Loucy (cell line): ENCODE measurements at regions not wholly inside any gene's neighbourhood (a gene's known extent, or its start where the extent isn't known, plus 50 kb on each side); places are given as distances from the start of the nearest gene placed in this dataset.

Experiments
- EZH2phosphoT487 ChIP-seq: fragments of 200-600 bp; IDR thresholded peaks from 2 replicates; pipeline ENCODE4 v1.6.1; 2018; ENCODE audit warnings: antibody characterized with exemption, mild to moderate bottlenecking, moderate library complexity, borderline replicate concordance
- TF ChIP-seq, protein P1 (sequence below): fragments of 200-600 bp; sonication (generic); conservative IDR thresholded peaks from 2 replicates; pipeline ENCODE4 v1.5.1; 2014; ENCODE audit warnings: mild to moderate bottlenecking, antibody characterized with exemption, low read length

- TF ChIP-seq, protein P1, sequence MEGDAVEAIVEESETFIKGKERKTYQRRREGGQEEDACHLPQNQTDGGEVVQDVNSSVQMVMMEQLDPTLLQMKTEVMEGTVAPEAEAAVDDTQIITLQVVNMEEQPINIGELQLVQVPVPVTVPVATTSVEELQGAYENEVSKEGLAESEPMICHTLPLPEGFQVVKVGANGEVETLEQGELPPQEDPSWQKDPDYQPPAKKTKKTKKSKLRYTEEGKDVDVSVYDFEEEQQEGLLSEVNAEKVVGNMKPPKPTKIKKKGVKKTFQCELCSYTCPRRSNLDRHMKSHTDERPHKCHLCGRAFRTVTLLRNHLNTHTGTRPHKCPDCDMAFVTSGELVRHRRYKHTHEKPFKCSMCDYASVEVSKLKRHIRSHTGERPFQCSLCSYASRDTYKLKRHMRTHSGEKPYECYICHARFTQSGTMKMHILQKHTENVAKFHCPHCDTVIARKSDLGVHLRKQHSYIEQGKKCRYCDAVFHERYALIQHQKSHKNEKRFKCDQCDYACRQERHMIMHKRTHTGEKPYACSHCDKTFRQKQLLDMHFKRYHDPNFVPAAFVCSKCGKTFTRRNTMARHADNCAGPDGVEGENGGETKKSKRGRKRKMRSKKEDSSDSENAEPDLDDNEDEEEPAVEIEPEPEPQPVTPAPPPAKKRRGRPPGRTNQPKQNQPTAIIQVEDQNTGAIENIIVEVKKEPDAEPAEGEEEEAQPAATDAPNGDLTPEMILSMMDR = no peak
- no peak for TF ChIP-seq EZH2phosphoT487
These were observed 401.7 kb upstream of the CDH5 start for GRCh38 chr16:65964752-65965151.
